GM10847 (cell line): ENCODE measurements at regions not wholly inside any gene's neighbourhood (a gene's known extent, or its start where the extent isn't known, plus 50 kb on each side); places are given as distances from the start of the nearest gene placed in this dataset.

Source experiments
- POLR2A ChIP-seq: IDR thresholded peaks from 2 replicates; pipeline ENCODE4 v1.6.1; 2011; ENCODE audit not compliant: insufficient read length; ENCODE audit errors: extremely low read depth

GRCh38 chr2:131673400-131674173, 145.9 kb downstream of the CCDC74A start:
- no peak for TF ChIP-seq POLR2A

DNA sequence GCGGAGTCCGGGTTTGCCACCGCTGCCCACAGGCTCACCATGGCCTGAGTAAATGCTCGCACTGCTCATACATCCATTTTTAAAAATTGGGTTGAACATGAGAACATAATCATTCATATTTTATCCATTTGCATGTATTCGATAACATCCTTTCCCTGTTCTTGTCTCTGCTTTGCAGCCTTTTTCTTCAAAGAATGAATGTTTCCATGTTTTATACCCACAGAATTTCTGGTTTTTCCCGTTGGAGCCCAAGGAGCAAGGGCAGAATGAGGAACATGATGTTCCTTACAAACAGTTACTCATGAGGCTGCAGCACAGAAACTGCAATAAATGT, 146.5 kb downstream of the CCDC74A start:
- no peak for TF ChIP-seq POLR2A

DNA sequence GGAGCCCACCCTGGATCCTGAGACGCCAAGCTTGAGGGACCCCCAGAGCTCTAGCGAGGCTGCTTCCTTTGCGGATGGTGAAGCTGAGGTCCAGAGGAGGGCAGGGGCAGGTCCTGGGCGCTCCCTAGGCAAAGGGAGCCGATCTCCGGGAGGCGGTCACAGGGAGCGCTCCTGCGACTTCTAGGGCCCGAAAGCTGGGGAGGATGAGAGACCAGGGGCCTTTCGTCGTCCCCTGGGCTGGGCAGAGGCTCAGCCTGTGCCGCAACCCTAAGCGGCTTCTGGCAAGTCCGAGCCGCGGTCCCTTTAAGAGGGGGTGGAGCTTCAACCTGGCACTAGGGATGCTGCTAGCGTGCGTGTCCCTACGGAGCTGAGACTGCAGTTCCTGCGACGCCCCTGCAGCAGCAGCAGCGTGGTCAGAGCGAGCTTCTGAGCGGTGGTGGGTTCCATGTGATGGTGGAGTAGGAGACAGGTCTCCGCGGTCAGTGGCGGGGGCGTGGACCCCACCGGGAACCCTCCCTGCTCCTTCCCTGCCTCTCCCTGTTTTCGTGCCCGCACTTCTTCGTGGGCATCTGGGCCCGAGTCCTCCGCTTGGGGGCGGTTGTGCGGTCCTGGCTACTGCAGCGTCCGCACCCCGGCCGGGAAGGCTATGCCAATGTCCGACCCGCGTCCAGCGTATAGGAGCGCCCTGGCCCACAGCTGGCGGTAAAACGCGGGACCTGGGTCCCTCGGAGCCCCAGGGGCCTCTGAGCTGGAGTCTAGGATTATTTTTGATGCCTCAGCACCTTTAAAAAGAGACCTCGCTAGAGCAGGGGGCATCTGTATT, 154.6 kb downstream of the CCDC74A start:
- peak; percentile 61 for TF ChIP-seq POLR2A

DNA sequence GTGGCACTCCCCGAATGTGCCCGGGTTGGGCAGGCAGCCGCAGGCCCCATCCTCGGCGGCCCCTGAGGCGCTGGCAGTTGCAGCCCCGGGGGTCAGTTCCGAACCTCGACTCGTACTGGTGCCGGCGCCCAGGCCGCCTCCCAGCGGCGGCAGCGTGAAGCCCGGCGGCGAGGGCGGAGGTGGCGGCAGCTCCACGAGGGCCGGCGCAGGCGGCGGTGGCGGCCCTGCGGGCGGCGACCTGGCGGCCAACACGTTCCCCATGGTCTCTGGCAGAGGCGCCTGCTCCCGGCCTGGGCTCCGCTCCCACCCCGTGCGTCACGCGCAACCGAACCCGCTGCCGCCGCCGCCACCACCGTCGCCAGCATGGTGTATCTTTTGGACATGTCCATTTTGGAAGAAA, 196.3 kb downstream of the CCDC74A start:
- no peak for TF ChIP-seq POLR2A

DNA sequence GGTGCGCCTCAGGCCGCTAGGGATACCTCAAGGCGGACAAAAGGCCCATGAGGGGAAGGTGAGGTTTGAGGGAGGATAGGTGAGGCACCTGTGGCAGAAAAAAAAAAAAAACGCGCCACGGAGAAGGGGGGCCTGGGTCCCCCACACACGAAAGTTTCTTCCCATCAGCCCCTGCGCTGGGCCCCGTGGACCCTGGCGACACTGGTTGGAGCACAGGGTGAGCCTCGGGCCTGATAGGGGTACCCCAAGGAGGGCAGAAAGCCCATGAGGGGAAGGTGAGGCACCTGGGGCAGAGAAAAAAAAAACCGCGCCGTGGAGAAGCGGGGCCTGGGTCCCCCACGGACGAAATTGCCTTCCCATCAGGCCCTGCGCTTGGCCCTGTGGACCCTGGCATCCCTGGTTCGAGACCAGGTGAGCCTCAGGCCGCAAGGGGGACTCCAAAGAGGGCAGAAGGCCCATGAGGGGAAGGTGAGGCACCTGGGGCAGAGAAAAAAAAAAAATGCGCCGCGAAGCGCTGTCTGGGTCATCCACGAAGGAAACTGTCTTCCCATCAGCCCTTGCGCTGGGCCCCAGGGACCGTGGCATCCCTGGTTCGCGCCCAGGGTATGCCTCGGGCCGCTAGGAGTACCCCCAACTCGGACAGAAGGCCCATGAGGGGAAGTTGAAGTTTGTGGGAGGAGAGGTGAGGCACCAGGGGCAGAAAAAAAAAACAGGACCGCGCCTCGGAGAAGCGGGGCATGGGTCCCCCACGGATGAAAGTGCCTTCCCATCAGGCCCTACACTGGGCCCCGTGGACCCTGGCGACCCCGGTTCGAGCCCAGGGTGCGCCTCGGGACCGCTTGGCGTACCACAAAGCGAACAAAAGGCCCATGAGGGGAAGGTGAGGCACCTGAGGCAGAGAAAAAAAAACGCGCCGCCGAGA, 226.2 kb downstream of the CCDC74A start:
- no peak for TF ChIP-seq POLR2A

DNA sequence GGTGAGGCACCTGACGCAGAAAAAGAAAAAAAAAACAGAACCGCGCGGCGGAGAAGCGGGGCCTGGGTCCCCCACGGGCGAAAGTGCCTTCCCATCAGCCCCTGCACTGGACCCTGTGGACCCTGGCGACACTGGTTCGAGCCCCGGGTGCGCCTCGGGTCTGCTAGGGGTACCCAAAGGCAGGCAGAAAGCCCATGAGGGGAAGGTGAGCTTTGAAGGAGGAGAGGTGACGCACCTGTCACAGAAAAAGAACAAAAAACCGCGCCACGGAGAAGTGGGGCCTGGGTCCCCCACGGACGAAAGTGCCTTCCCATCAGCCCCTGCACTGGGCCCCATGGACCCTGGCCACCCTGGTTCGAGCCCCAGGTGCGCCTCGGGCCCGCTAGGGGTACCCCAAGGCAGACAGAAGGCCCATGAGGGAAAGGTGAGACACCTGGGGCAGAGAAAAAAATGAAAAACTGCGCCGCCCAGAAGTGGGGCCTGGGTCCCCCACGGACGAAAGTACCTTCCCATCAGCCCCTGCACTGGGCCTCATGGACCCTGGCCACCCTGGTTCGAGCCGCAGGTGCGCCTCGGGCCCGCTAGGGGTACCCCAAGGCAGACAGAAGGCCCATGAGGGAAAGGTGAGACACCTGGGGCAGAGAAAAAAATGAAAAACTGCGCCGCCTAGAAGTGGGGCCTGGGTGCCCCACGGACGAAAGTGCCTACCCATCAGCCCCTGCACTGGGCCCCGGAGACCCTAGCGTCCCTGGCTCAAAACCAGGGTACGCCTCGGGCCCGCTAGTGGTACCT, 227.4 kb downstream of the CCDC74A start:
- no peak for TF ChIP-seq POLR2A

GRCh38 chr2:131756141-131756907, 228.6 kb downstream of the CCDC74A start:
- no peak for TF ChIP-seq POLR2A

DNA sequence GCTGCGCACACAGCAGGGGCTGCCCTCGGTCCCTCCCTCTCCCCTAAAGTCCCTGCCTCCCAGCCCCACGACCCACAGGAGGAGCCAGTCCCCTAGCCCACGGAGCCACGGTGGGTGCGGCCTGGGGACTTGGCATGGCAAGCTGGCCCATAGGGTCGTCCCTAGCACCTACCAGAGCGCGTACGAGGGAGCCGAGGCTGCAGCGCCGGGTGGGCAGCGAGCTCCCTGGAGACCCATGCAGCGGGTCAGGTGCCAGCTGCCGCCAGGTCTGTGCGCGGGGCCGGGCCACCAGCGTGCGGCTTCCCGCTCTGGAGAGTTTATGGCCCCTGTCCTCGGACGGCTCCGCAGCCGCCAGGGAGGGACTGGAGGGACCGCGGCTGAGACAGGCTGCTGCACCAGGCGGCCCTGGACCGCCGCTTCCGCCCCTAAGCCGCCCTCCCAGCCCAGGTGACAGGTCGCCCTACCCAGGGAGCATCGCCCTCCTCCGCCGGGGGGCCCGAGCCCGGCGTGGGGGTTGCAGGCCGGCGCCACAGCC, 273.6 kb downstream of the CCDC74A start:
- no peak for TF ChIP-seq POLR2A

- no peak for TF ChIP-seq POLR2A
These were observed 299.9 kb downstream of the CCDC74A start for GRCh38 chr2:131827481-131828163.

- TF ChIP-seq POLR2A, result no peak
These were observed 300.5 kb downstream of the CCDC74A start for GRCh38 chr2:131828164-131828561.

GRCh38 chr2:131835621-131836091, 308.0 kb downstream of the CCDC74A start:
- no peak for TF ChIP-seq POLR2A
